ENCODE measurements at regions not wholly inside any gene's neighbourhood (a gene's known extent, or its start where the extent isn't known, plus 50 kb on each side); places are given as distances from the start of the nearest gene placed in this dataset.

GRCh38 chr1:219541946-219542345, 71.0 kb downstream of the ZC3H11B start:
- H3K9ac ChIP-seq (ENCODE audit: low read depth in 2 of 2, low read length in 2 of 2): no peak overlapping the region
- no peak overlapping the region for H3K4me3 ChIP-seq
- no peak for TF ChIP-seq CTCF (IDR thresholded peaks at IDR 0.05)
- no peak overlapping the region for H3K27ac ChIP-seq
- no peaks in the 10 kb centered on the region for H3K36me3 ChIP-seq
- H3K4me1 ChIP-seq: no peaks in the 10 kb centered on the region
- intact Hi-C loops (cut with DNase I): no loop called here
- DNase-seq: no peak
- H3K27me3 ChIP-seq: no peaks in the 10 kb centered on the region
- H3K9me3 ChIP-seq: no peaks in the 10 kb centered on the region

- Histone ChIP-seq H3K9ac (ENCODE audit: low read depth in 2 of 2, low read length in 2 of 2) (no peak overlapping the region), H3K9me3 (no peaks in the 10 kb centered on the region), H3K27me3 (no peaks in the 10 kb centered on the region), H3K36me3 (no peaks in the 10 kb centered on the region), H3K4me3 (no peak overlapping the region), H3K27ac (no peak overlapping the region), H3K4me1 (no peaks in the 10 kb centered on the region)
- no peak for TF ChIP-seq CTCF (IDR thresholded peaks at IDR 0.05)
- no peak for DNase-seq
- intact Hi-C loops (cut with DNase I): no loop called here
These were observed 73.2 kb downstream of the ZC3H11B start for GRCh38 chr1:219539645-219540254.

GRCh38 chr1:219538886-219539285, 74.0 kb downstream of the ZC3H11B start:
- Histone ChIP-seq H3K27ac (no peak overlapping the region), H3K4me1 (no peaks in the 10 kb centered on the region), H3K27me3 (no peaks in the 10 kb centered on the region), H3K9me3 (no peaks in the 10 kb centered on the region), H3K9ac (ENCODE audit: low read depth in 2 of 2, low read length in 2 of 2) (no peak overlapping the region), H3K4me3 (no peak overlapping the region), H3K36me3 (no peaks in the 10 kb centered on the region)
- DNase-seq: no peak
- intact Hi-C loops (cut with DNase I): no loop called here
- no peak for TF ChIP-seq CTCF (IDR thresholded peaks at IDR 0.05)

GRCh38 chr1:219537223-219537631, 75.7 kb downstream of the ZC3H11B start:
- Histone ChIP-seq H3K9ac (ENCODE audit: low read depth in 2 of 2, low read length in 2 of 2) (no peak overlapping the region), H3K4me1 (no peaks in the 10 kb centered on the region), H3K9me3 (no peaks in the 10 kb centered on the region), H3K4me3 (no peak overlapping the region), H3K36me3 (no peaks in the 10 kb centered on the region), H3K27ac (no peak overlapping the region), H3K27me3 (no peaks in the 10 kb centered on the region)
- DNase-seq: no peak
- no peak for TF ChIP-seq CTCF (IDR thresholded peaks at IDR 0.05)
- intact Hi-C loops (cut with DNase I): no loop called here

GRCh38 chr1:219536038-219536437, 76.9 kb downstream of the ZC3H11B start:
- no peak overlapping the region for H3K9ac ChIP-seq (ENCODE audit: low read depth in 2 of 2, low read length in 2 of 2)
- no peak overlapping the region for H3K4me3 ChIP-seq
- no peaks in the 10 kb centered on the region for H3K36me3 ChIP-seq
- TF ChIP-seq CTCF (IDR thresholded peaks at IDR 0.05): no peak
- H3K9me3 ChIP-seq: no peaks in the 10 kb centered on the region
- intact Hi-C loops (cut with DNase I): no loop called here
- DNase-seq: no peak
- H3K27ac ChIP-seq: no peak overlapping the region
- H3K27me3 ChIP-seq: no peaks in the 10 kb centered on the region
- H3K4me1 ChIP-seq: no peaks in the 10 kb centered on the region

Measured in colonic mucosa (tissue), 4 donors.